Right lobe of liver (tissue), 6 donors: ENCODE measurements at regions not wholly inside any gene's neighbourhood (a gene's known extent, or its start where the extent isn't known, plus 50 kb on each side); places are given as distances from the start of the nearest gene placed in this dataset.
"Not testable (repeated sequence)": the region's sequence is repeated elsewhere in the genome, so short reads cannot be mapped to it uniquely, and the experiment has no call there.

Source experiments
- ATAC-seq, 4 donors: fragments of 200-7000 bp; cut with Tn5 transposase; one replicate each; pipeline ENCODE4 v1.9.1; 2020; ENCODE audit warnings: mild to moderate bottlenecking in 4 of 4, moderate library complexity in 4 of 4
- DNase-seq, 3 donors: peaks; one replicate each; pipeline ENCODE4 v3.0.0-alpha.2; 2020
- H3K27ac ChIP-seq, 3 donors: fragments of 200-600 bp; one replicate each; pipeline ENCODE4 v1.8.0; 2022
- H3K27me3 ChIP-seq, 2 donors: fragments of 200-600 bp; one replicate each; pipeline ENCODE4 v1.8.0; 2022
- H3K36me3 ChIP-seq, 4 donors: fragments of 200-600 bp; sonication (generic) in 1 of 4; one replicate each; pipeline versions ENCODE4 v1.5.1 to v1.8.0; 2017 to 2022; ENCODE audit warnings: control low read depth in 1 of 4
- H3K4me1 ChIP-seq, 4 donors: fragments of 200-600 bp; sonication (generic) in 1 of 4; one replicate each; pipeline versions ENCODE4 v1.5.1 to v1.8.0; 2017 to 2022; ENCODE audit warnings: control low read depth in 1 of 4
- H3K4me3 ChIP-seq, 3 donors: fragments of 200-600 bp; one replicate each; pipeline ENCODE4 v1.8.0; 2022
- H3K9me3 ChIP-seq, 4 donors: fragments of 200-600 bp; sonication (generic) in 1 of 4; one replicate each; pipeline versions ENCODE4 v1.5.1 to v1.8.0; 2017 to 2022; ENCODE audit warnings: control low read depth in 1 of 4
- POLR2A ChIP-seq: fragments of 450-650 bp; IDR thresholded peaks from one replicate; pipeline ENCODE4 v1.6.1; 2017; ENCODE audit warnings: antibody characterized with exemption, mild to moderate bottlenecking
- WGBS: methylation state at CpG from one replicate; pipeline ENCODE4 v1.1.6; 2018; ENCODE audit warnings: low coverage, low lambda C conversion rate; ENCODE audit not compliant: insufficient coverage; ENCODE audit errors: missing lambda C conversion rate; 5-methylcytosine and 5-hydroxymethylcytosine counted together
- intact Hi-C, 2 donors: fragments of 100-400 bp; cut with DNase I; formaldehyde crosslinking; loops; one replicate each; pipeline versions ENCODE4 v1.11.2 to v1.14.1; 2022
- TF ChIP-seq, protein P1 (sequence below), 4 donors: fragments of 200-600 bp in 3 of 4; fragments of 450-650 bp in 1 of 4; IDR thresholded peaks; one replicate each; pipeline versions ENCODE4 v1.5.1 to v1.8.0; 2016 to 2022; ENCODE audit warnings: antibody characterized with exemption in 4 of 4, mild to moderate bottlenecking in 2 of 4
- donor health status: DM: no; HTN: yes; CAD: no.
- donor health status: DM: no; HTN: no; CAD: no.
- donor health status: DM: no; HTN: no; CAD: no.
- donor health status: DM: no; HTN: yes; CAD: no.
- donor health status: DM: no; HTN: yes; CAD: no.

DNA sequence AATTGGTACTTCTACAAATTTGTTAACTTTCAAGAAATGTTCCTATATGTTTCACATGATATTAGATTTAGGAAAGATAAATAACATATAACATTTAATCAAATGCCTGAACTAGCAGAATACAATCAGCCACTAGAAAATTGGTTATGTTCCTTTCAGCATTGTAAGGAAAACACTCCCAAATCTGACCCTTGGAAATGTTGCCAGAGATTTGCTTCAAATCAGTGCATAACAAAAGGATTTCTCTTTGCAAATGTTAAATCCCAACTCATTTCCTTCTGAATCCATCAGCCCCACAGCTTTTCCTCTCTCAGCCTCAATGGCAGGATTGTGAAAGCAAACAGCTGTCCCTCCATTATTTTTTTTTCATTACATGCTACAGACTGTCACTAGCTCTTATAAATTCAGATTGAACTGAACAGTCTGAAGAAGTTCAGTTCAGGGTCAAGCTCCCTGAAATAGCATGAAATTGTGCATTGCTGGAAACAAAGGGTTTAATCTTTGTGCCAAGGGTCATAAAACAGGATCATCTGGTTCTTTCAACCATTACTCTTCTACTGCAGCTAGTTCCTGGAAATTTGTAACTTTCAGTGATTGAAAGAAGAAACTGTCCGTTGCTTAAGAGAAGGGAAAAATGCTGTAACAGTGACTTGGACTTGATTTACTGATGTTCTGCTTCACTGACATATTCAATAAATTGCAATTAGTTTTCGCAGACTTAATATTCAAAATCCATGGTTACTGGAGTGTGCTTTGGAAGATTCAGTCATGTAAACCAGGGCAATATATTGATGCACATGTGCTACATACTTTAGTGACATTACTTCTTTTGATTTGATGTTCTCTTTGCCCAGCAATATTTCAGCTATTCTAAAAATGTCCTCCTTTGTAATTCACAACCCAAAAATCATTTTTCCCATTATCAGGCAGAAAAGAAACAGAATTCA, 246.4 kb downstream of the RPL10L start:
- TF ChIP-seq, protein P1, sequence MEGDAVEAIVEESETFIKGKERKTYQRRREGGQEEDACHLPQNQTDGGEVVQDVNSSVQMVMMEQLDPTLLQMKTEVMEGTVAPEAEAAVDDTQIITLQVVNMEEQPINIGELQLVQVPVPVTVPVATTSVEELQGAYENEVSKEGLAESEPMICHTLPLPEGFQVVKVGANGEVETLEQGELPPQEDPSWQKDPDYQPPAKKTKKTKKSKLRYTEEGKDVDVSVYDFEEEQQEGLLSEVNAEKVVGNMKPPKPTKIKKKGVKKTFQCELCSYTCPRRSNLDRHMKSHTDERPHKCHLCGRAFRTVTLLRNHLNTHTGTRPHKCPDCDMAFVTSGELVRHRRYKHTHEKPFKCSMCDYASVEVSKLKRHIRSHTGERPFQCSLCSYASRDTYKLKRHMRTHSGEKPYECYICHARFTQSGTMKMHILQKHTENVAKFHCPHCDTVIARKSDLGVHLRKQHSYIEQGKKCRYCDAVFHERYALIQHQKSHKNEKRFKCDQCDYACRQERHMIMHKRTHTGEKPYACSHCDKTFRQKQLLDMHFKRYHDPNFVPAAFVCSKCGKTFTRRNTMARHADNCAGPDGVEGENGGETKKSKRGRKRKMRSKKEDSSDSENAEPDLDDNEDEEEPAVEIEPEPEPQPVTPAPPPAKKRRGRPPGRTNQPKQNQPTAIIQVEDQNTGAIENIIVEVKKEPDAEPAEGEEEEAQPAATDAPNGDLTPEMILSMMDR (IDR thresholded peaks at IDR 0.05) = no peak
- no peak for TF ChIP-seq POLR2A
- Histone ChIP-seq H3K4me3 (no peak overlapping the region), H3K27ac (no peak overlapping the region), H3K27me3 (no peaks in the 10 kb centered on the region), H3K9me3 (no peaks in the 10 kb centered on the region), H3K4me1 (no peaks in the 10 kb centered on the region), H3K36me3 (no peaks in the 10 kb centered on the region)
- WGBS = 34% methylated on average over 2 of the region's 2 CpGs
- intact Hi-C loops = no loop called here
- ATAC-seq (no peak), DNase-seq (no peak)

DNA sequence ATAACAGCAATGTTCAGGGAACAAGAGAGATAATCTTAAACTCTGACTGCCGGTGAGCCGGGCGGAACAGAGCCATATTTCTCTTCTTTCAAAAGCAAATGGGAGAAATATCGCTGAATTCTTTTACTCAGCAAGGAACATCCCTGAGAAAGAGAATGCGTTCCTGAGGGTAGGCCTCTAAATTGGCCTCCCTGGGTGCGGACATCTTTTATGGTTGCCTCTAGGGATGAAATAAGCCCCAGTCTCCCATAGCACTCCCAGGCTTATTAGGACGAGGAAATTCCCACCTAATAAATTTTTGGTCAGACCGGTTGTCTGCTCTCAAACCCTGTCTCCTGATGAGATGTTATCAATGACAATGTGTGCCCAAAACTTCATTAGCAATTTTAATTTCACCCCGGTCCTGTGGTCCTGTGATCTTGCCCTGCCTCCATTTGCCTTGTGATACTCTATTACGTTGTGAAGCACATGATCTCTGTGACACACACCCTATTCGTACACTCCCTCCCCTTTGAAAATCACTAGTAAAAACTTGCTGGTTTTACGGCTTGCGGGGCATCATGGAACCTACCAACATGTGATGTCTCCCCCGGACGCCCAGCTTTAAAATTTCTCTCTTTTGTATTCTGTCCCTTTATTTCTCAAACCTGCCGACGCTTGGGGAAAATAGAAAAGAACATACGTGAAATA, 249.4 kb downstream of the RPL10L start:
- DNase-seq, intact Hi-C loops, H3K27ac ChIP-seq, H3K36me3 ChIP-seq, ATAC-seq, H3K4me3 ChIP-seq, H3K9me3 ChIP-seq, H3K4me1 ChIP-seq, H3K27me3 ChIP-seq: not testable (repeated sequence)
- WGBS = 70% methylated on average over 14 of the region's 18 CpGs

DNA sequence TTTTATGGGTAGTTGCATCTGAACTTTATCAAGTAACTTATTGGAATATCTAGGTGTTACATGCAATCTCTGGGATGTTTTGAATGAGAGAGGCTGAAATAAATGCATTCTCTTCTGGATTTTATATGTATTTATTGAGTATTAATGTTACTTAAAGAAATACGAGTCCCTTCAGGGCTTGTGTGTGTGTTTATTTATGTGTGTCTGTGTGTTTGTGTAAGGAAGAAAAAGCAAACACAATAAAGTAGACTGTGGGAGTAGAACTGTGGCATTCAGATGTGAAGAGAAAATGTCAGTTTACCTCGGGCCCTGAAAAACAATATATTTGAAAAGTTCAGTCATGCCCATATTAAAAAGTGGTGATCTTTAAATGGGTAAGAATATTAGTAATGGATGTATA, 250.5 kb downstream of the RPL10L start:
- TF ChIP-seq, protein P1 (IDR thresholded peaks at IDR 0.05) = no peak
- TF ChIP-seq POLR2A = no peak
- H3K36me3 ChIP-seq = no peaks in the 10 kb centered on the region
- DNase-seq (no peak), ATAC-seq (no peak)
- WGBS = 45% methylated on average over 2 of the region's 2 CpGs
- no peak overlapping the region for H3K4me3 ChIP-seq
- intact Hi-C loops = no loop called here
- no peaks in the 10 kb centered on the region for H3K4me1 ChIP-seq
- no peaks in the 10 kb centered on the region for H3K9me3 ChIP-seq
- no peaks in the 10 kb centered on the region for H3K27me3 ChIP-seq
- no peak overlapping the region for H3K27ac ChIP-seq

DNA sequence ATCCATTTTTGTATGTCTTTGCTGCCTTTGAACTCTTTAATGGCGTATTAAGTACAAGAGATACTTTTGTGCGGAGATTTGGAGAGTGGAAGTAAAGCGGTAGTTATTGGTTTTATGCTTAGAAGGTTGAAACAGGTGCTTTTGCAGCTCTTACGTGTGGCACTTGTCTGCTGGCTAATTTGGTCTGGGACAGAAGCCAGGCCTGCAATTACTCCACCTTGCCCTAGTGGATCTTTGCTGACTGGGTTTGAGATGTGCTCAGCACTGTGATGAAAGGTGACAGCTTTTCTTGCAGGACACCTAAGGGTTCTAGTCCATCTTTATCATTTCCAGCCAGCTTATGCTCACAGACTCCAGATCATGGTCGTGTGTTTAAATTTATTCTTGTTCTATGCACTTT, 252.5 kb downstream of the RPL10L start:
- no peaks in the 10 kb centered on the region for H3K27me3 ChIP-seq
- WGBS = 65% methylated on average over 4 of the region's 5 CpGs
- ATAC-seq (no peak), DNase-seq (no peak)
- no peaks in the 10 kb centered on the region for H3K4me1 ChIP-seq
- no peaks in the 10 kb centered on the region for H3K36me3 ChIP-seq
- no peak overlapping the region for H3K27ac ChIP-seq
- TF ChIP-seq, protein P1 (IDR thresholded peaks at IDR 0.05) = no peak
- TF ChIP-seq POLR2A = no peak
- intact Hi-C loops = no loop called here
- H3K4me3 ChIP-seq = no peak overlapping the region
- H3K9me3 ChIP-seq = no peaks in the 10 kb centered on the region

DNA sequence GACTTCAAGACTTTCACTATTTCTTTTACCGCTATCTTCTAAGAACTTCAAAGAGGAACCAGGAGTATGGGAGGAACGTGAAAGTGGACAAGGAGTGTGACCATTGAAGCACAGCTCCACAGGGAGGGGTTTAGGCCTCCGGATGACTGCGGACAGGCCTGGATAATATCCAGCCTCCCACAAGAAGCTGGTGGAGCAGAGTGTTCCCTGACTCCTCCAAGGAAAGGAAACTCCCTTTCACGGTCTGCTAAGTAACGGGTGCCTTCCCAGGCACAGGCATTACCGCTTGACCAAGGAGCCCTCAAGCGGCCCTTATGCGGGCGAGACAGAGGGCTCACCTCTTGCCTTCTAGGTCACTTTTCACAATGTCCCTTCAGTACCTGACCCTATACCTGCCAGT, 267.0 kb downstream of the RPL10L start:
- no peaks in the 10 kb centered on the region for H3K36me3 ChIP-seq
- no peak overlapping the region for H3K27ac ChIP-seq
- intact Hi-C loops = no loop called here
- no peak for ATAC-seq
- H3K27me3 ChIP-seq = no peaks in the 10 kb centered on the region
- no peaks in the 10 kb centered on the region for H3K4me1 ChIP-seq
- no peak for DNase-seq
- TF ChIP-seq, protein P1 (IDR thresholded peaks at IDR 0.05) = no peak
- no peak for TF ChIP-seq POLR2A
- peaks cover 0 to 5% (median 0%) of the 10 kb centered on the region in 4 donors for H3K9me3 ChIP-seq
- 85% methylated on average over 8 of the region's 10 CpGs for WGBS
- no peak overlapping the region for H3K4me3 ChIP-seq
